Fibroblast of skin of abdomen (primary cell): ENCODE measurements at regions not wholly inside any gene's neighbourhood (a gene's known extent, or its start where the extent isn't known, plus 50 kb on each side); places are given as distances from the start of the nearest gene placed in this dataset.
"Not testable (repeated sequence)": the region's sequence is repeated elsewhere in the genome, so short reads cannot be mapped to it uniquely, and the experiment has no call there.

Source experiments
- DNase-seq: peaks from one replicate; pipeline ENCODE4 v3.0.0-alpha.2; 2013

- no peak for DNase-seq
Measured at GRCh38 chr16:86939609-86940008, 361.3 kb downstream of the FOXL1 start.

GRCh38 chr16:86941731-86942130 lies 363.4 kb downstream of the FOXL1 start:
- no peak for DNase-seq

GRCh38 chr16:86942151-86943051 lies 364.1 kb downstream of the FOXL1 start:
- DNase-seq: peak; percentile 94

- DNase-seq: no peak
Measured at GRCh38 chr16:86945166-86945900, 367.0 kb downstream of the FOXL1 start.

GRCh38 chr16:86946396-86946795 lies 368.0 kb downstream of the FOXL1 start:
- DNase-seq: peak; percentile 35

GRCh38 chr16:86946981-86947380 lies 368.6 kb downstream of the FOXL1 start:
- no peak for DNase-seq

- no peak for DNase-seq
Measured at GRCh38 chr16:86948046-86948445, 369.1 kb downstream of the C16orf95 start.

- DNase-seq: no peak
Measured at GRCh38 chr16:86949116-86949515, 368.1 kb downstream of the C16orf95 start.

- DNase-seq: no peak
Measured at GRCh38 chr16:86949630-86950029, 367.6 kb downstream of the C16orf95 start.

GRCh38 chr16:86951041-86951822 lies 366.0 kb downstream of the C16orf95 start:
- no peak for DNase-seq

GRCh38 chr16:86951831-86952598 lies 365.2 kb downstream of the C16orf95 start:
- DNase-seq: peak; percentile 99

- DNase-seq: peak; percentile 39
Measured at GRCh38 chr16:86952769-86953168, 364.4 kb downstream of the C16orf95 start.

GRCh38 chr16:86953631-86954391 lies 363.4 kb downstream of the C16orf95 start:
- DNase-seq: no peak

GRCh38 chr16:86955136-86955855 lies 361.9 kb downstream of the C16orf95 start:
- no peak for DNase-seq

GRCh38 chr16:86956437-86956836 lies 360.8 kb downstream of the C16orf95 start:
- DNase-seq: no peak

- DNase-seq: not testable (repeated sequence)
Measured at GRCh38 chr16:86957662-86958198, 359.5 kb downstream of the C16orf95 start.

GRCh38 chr16:86958423-86958822 lies 358.8 kb downstream of the C16orf95 start:
- peak; percentile 20 for DNase-seq

- peak; percentile 70 for DNase-seq
Measured at GRCh38 chr16:86959091-86959651, 358.0 kb downstream of the C16orf95 start.

GRCh38 chr16:86959729-86960128 lies 357.5 kb downstream of the C16orf95 start:
- no peak for DNase-seq

- DNase-seq: no peak
Measured at GRCh38 chr16:86960266-86960665, 356.9 kb downstream of the C16orf95 start.
